D721Med (cell line): ENCODE measurements at regions not wholly inside any gene's neighbourhood (a gene's known extent, or its start where the extent isn't known, plus 50 kb on each side); places are given as distances from the start of the nearest gene placed in this dataset.

Experiments used
- DNase-seq: peaks from one replicate; pipeline ENCODE4 v3.0.0; 2011; ENCODE audit warnings: low spot score; ENCODE audit not compliant: insufficient read length
- FAIRE-seq: peaks from 2 replicates; lab custom pipeline; 2011; peaks lifted over from hg19 to GRCh38; lab: Jason Lieb, UNC
- CTCF ChIP-seq: IDR thresholded peaks from 2 replicates; pipeline ENCODE4 v1.5.1; 2012; ENCODE audit warnings: mild to moderate bottlenecking, control low read depth; ENCODE audit not compliant: insufficient read depth; ENCODE audit errors: missing control alignments

- no peak for FAIRE-seq
- no peak for DNase-seq
- no peak for TF ChIP-seq CTCF
Observed at GRCh38 chr16:64585367-64585766, 536.5 kb downstream of the CDH11 start.

GRCh38 chr16:64580558-64580957 is 541.3 kb downstream of the CDH11 start:
- no peak for DNase-seq
- no peak for TF ChIP-seq CTCF
- FAIRE-seq, result no peak

GRCh38 chr16:64579712-64580111 is 542.2 kb downstream of the CDH11 start:
- TF ChIP-seq CTCF, result no peak
- no peak for DNase-seq
- no peak for FAIRE-seq

- DNase-seq (no peak), FAIRE-seq (no peak)
- no peak for TF ChIP-seq CTCF
Observed at GRCh38 chr16:64545768-64546167, 576.1 kb downstream of the CDH11 start.

GRCh38 chr16:64544859-64545258 is 577.0 kb downstream of the CDH11 start:
- FAIRE-seq (no peak), DNase-seq (no peak)
- no peak for TF ChIP-seq CTCF

GRCh38 chr16:64543441-64543840 is 578.4 kb downstream of the CDH11 start:
- no peak for FAIRE-seq
- DNase-seq, result no peak
- no peak for TF ChIP-seq CTCF

- DNase-seq (no peak), FAIRE-seq (no peak)
- no peak for TF ChIP-seq CTCF
Observed at GRCh38 chr16:64543031-64543430, 578.8 kb downstream of the CDH11 start.
